ENCODE measurements at regions not wholly inside any gene's neighbourhood (a gene's known extent, or its start where the extent isn't known, plus 50 kb on each side); places are given as distances from the start of the nearest gene placed in this dataset.

DNA sequence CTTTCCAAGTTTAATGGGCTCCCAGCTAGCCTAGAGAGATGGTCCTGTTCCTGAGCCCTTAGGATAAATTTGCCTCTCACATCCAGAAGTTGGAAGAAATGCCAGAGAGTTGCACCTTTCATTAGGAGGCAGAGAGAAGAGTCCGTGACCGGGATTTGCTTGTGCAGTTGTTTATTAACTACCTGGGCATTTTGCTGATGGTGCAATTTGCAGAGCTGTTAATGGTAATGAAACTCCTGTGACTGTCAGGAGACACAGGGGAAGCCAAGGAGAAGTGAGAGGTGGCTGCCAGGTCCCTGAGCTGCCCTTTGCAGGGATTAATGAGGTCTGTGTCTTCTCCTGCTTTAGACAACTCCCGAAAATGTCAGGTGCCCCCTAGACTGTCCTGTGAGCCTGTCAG lies 69.1 kb upstream of the B3GAT1 start (continued):
- TF ChIP-seq, protein P1, sequence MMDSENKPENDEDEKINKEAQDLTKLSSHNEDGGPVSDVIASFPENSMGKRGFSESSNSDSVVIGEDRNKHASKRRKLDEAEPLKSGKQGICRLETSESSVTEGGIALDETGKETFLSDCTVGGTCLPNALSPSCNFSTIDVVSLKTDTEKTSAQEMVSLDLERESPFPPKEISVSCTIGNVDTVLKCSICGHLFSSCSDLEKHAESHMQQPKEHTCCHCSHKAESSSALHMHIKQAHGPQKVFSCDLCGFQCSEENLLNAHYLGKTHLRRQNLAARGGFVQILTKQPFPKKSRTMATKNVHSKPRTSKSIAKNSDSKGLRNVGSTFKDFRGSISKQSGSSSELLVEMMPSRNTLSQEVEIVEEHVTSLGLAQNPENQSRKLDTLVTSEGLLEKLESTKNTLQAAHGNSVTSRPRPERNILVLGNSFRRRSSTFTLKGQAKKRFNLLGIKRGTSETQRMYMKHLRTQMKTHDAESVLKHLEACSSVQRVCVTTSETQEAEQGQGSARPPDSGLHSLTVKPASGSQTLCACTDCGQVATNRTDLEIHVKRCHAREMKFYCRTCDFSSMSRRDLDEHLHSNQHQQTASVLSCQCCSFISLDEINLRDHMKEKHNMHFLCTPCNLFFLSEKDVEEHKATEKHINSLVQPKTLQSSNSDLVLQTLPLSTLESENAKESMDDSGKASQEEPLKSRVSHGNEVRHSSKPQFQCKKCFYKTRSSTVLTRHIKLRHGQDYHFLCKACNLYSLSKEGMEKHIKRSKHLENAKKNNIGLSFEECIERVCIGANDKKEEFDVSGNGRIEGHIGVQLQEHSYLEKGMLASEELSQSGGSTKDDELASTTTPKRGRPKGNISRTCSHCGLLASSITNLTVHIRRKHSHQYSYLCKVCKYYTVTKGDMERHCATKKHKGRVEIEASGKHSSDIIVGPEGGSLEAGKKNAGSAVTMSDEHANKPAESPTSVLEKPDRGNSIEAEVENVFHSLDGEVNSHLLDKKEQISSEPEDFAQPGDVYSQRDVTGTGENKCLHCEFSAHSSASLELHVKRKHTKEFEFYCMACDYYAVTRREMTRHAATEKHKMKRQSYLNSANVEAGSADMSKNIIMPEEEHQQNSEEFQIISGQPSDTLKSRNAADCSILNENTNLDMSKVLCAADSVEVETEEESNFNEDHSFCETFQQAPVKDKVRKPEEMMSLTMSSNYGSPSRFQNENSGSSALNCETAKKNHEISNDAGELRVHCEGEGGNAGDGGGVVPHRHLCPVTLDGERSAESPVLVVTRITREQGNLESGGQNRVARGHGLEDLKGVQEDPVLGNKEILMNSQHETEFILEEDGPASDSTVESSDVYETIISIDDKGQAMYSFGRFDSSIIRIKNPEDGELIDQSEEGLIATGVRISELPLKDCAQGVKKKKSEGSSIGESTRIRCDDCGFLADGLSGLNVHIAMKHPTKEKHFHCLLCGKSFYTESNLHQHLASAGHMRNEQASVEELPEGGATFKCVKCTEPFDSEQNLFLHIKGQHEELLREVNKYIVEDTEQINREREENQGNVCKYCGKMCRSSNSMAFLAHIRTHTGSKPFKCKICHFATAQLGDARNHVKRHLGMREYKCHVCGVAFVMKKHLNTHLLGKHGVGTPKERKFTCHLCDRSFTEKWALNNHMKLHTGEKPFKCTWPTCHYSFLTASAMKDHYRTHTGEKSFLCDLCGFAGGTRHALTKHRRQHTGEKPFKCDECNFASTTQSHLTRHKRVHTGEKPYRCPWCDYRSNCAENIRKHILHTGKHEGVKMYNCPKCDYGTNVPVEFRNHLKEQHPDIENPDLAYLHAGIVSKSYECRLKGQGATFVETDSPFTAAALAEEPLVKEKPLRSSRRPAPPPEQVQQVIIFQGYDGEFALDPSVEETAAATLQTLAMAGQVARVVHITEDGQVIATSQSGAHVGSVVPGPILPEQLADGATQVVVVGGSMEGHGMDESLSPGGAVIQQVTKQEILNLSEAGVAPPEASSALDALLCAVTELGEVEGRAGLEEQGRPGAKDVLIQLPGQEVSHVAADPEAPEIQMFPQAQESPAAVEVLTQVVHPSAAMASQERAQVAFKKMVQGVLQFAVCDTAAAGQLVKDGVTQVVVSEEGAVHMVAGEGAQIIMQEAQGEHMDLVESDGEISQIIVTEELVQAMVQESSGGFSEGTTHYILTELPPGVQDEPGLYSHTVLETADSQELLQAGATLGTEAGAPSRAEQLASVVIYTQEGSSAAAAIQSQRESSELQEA (CRISPR knock-in tag; IDR thresholded peaks at IDR 0.05; ENCODE audit: not compliant biosample characterization) = no peak
- TF ChIP-seq MAFK (conservative IDR thresholded peaks at IDR 0.05 in 1 of 2, IDR thresholded peaks at IDR 0.05 in 1 of 2; ENCODE audit: low read length in 2 of 2) (peak; percentile 93 to 96), ZNF891 (CRISPR knock-in tag; IDR thresholded peaks at IDR 0.05) (no peak)
- TF ChIP-seq, protein P2, sequence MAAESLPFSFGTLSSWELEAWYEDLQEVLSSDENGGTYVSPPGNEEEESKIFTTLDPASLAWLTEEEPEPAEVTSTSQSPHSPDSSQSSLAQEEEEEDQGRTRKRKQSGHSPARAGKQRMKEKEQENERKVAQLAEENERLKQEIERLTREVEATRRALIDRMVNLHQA (CRISPR knock-in tag; IDR thresholded peaks at IDR 0.05) = no peak
